ENCODE measurements at regions not wholly inside any gene's neighbourhood (a gene's known extent, or its start where the extent isn't known, plus 50 kb on each side); places are given as distances from the start of the nearest gene placed in this dataset.

- TF ChIP-seq CTCF (conservative IDR thresholded peaks at IDR 0.05; ENCODE audit: low read depth, low read length) (no peak), EZH2 (IDR thresholded peaks at IDR 0.05; ENCODE audit: borderline replicate concordance, low read depth, low read length, poor library complexity, severe bottlenecking) (no peak)
Observed at GRCh38 chr15:58292751-58293175, 139.0 kb upstream of the LIPC start.
